ENCODE measurements at regions not wholly inside any gene's neighbourhood (a gene's known extent, or its start where the extent isn't known, plus 50 kb on each side); places are given as distances from the start of the nearest gene placed in this dataset.

DNA sequence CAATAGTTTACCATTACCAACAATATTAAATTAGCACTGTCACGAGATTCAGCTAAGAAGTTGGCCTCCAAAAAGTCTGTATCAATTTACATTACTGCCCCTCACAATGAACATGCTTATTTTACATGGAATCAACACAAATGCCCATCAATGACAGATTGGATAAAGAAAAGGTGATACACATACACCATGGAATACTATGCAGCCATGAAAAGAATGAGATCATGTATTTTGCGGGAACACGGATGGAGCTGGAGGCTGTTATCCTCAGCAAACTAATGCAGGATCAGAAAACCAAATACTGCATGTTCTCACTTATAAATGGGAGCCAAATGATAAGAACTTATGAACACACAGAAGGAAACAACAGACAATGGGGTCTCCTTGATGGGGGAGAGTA lies 211.8 kb upstream of the RREB1 start:
- DNase-seq, result no peak

GRCh38 chr6:6897140-6897539 lies 210.6 kb upstream of the RREB1 start:
- DNase-seq, result no peak

GRCh38 chr6:6900569-6901204 lies 207.1 kb upstream of the RREB1 start:
- no peak for DNase-seq

GRCh38 chr6:6901205-6901719 lies 206.5 kb upstream of the RREB1 start:
- DNase-seq, result no peak

GRCh38 chr6:6901945-6902344 lies 205.8 kb upstream of the RREB1 start:
- DNase-seq, result no peak

- DNase-seq, result no peak
Measured at GRCh38 chr6:6905961-6906518, 201.7 kb upstream of the RREB1 start.

DNA sequence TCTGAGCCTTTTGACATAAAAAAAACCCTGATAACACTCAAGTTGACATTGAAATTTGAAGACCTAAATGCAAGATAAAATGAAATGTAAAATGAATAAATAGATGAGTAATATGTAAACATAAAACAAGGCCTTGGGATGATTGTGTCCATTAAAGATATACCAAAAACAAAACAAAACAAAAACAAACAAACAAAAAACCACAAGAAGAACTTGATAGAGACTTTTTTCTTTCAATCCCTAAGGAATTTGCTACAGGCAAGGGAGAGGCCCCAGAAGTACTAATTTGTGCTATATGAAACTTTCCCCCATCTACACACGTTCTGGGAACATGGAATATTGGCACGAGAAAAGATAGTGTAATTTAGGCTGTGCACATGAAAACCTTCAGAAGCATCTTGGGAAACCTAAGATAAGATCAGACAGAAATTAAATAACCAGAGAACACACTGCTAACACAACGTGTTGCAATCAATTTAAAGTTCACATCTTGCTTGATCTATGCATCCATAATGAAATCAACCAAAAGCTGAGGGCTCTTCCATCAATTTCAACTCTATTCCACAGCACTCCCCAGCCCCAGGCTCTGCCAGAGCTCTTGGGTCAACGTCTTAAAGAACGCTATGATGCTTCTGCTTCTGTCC lies 201.1 kb upstream of the RREB1 start:
- no peak for DNase-seq

DNA sequence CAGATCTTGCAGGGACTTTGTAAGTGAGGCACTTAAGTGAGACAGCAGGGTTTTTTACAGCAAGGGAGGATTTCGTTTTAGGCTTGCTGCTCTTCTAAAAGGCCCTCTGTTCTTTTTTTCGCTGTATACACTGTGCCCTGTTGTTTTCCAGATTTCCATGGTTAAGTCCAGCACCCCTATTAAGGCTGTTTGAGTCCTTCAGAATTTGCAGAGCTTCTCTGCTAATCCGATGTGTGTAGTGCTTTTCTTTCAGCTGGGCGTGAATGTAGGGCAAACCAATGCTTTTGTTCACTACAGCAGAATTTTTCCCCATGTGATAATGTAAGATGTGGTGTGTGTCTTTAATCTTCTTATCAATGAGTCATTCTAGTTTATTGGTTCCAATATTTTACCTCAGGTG lies 200.5 kb upstream of the RREB1 start:
- DNase-seq, result no peak

- no peak for DNase-seq
Measured at GRCh38 chr6:6908121-6908520, 199.6 kb upstream of the RREB1 start.

DNA sequence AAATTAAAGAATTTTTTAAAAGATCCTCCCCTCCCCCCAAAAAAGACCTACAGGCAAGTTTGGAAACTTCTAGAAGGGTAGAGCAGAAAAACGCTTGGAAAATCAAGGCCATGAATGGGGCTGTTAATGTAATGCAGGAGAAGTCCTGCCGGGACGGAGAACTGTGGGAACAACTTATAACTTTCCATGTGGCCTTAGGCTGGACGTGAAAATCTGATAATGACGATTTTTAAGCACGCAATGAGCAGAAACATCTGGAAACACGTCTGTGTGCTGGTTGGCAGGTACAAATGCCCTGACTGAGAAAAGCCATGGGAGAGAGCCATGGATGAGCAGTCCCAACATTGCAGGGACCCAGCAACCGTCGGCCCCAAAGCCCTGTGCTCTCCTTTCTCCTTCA lies 198.7 kb upstream of the RREB1 start:
- DNase-seq, result no peak

- no peak for DNase-seq
Measured at GRCh38 chr6:6910734-6911295, 196.9 kb upstream of the RREB1 start.

- DNase-seq, result no peak
Measured at GRCh38 chr6:6911391-6911790, 196.4 kb upstream of the RREB1 start.

DNA sequence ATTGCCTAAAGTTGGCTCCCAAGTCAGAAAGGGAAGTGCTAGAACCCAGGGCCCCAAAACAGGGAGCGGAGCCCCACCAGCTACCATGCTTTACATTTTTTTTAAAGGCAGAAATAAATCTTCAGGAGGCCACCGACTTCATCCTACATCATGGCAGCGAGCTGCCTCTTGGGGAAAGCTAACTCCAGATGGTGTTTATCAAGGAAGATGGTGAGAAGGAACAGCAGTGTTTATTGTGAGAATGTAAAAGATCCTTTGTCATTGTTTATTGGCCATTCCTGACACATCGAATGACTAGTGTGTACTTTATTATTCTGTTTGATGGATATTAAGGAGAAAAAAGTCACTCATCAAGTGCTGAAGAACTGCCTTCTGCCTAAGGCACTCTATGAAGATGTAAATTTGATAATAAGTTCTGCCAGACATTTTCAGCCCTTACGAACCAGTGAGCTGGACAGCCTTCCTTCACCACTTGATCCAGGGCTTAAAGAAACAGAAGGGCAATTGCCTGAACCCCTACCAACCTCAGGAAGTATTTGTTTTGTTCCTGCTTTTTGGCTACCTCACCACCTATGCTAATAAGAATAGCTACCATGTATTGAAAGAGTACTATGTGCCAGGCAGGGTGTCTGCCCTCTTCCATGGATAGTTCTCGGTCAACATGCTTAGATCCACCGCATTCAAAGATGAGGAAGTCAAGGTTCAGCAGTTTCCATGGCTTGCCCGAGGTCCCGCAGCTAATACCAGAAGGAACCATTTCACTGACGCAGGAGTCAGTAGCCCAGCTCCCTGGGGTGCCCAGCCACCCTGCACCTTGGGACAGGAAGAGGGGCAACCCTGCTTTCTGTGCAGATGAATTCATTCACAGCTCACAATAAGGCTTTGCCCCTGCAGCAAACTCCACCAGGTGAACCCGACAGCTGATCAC lies 194.7 kb upstream of the RREB1 start:
- no peak for DNase-seq

DNA sequence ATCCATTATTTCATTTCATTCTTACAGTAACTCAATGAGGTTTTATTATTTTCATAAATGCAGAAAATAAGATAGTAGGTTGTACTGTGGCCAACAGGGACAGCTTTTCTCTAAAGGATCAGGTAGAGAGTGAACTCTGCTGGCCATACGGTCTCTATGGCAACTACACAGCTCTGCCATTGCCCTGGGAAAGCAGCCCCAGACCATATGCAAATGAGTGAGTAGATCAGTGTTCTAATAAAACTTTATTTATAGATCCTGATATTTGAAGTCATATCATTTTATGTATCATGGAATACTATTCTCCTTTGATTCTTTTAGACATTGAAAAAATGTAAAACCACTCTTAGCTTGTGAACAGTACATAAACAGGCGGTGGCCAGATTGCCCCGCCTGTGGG lies 192.5 kb upstream of the RREB1 start:
- DNase-seq, result no peak

DNA sequence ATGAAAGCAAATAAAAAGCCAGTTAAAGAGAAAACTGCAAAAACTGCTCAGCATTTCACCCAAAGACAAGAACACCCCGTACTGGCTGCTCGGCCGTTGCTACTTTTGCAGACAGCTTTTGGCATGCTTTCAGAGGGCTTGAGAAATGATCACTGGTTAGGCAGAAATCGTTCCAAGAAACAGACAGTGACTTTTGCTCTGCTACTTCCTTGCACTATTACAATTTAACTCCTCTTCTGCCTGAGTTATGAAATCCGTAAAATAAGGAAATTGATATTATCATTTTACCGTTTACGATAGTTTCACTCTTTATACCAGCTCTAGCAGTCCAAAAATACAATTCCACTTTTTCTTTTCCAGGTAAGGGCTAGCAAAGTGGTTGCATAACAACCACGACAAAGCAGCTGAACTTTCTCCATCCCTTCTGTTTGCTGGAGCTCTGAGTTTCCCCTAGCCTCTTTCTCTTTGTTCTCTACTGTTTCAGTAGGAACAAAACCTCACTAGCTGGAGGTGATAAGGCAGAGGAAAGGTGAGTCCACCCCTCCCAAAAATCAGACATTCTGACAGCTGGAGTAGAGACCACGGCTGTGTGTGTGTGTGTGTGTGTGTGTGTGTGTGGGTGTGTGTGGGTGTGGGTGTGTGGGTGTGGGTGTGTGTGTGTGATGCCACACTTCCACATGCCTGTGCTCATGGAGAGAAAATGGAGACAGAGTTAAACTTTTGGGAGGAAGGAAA lies 191.8 kb upstream of the RREB1 start:
- DNase-seq, result peak; percentile 76

- DNase-seq, result no peak
Measured at GRCh38 chr6:6916598-6916997, 191.2 kb upstream of the RREB1 start.

DNA sequence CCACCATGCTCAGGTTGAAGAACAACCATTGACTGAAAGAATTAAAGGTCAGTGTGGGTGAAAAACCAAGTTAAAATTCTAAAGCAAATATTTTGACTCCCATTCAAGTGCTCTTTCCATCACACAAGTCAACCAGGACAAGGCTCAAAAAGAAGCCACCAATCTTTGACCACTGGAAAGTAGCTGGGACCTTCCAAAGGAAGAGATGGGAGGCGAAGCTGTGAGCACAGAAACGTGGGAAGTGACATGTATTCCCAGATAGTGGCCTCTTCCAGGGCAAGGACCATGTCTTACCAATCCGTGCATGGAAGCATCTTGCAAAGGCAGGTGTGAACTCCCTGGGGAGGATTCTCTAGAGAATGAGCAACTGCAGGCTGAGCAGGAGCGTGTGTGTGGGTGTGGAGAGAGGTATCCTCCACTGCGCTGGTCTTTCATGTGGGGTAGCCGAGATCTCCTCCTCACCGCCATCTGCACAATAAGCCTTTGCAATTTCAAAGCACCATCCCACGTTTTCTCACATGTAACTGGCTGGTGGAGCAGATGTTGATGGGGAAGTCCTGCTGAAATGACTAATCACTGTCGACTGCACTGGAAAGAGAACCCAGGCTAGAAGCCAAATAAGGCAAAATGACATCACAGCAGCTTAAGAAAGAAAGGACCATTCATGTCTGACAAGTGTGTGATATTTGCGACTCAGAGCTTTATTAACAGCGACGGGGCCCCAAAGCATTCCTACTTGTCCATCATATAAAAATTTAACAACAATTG lies 189.4 kb upstream of the RREB1 start:
- DNase-seq, result no peak

DNA sequence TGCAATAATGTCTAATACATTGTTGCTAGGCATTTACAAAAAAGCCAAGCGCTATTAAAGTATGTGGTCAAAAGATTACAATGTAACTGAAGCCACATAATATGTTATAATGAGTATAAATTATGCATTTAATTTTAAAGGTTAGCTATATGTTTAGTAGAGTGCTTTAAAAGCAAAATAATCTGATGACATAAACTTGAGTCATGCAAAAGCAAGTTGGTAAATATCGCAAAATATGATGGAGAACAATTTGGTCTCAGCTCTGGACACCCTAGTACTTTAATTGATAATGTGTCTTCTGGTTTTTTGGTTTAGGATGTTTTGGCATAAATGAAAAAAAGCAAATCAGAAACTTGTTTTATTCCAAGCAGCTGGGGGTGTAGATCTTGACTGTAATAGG lies 188.6 kb upstream of the RREB1 start:
- DNase-seq, result no peak

DNA sequence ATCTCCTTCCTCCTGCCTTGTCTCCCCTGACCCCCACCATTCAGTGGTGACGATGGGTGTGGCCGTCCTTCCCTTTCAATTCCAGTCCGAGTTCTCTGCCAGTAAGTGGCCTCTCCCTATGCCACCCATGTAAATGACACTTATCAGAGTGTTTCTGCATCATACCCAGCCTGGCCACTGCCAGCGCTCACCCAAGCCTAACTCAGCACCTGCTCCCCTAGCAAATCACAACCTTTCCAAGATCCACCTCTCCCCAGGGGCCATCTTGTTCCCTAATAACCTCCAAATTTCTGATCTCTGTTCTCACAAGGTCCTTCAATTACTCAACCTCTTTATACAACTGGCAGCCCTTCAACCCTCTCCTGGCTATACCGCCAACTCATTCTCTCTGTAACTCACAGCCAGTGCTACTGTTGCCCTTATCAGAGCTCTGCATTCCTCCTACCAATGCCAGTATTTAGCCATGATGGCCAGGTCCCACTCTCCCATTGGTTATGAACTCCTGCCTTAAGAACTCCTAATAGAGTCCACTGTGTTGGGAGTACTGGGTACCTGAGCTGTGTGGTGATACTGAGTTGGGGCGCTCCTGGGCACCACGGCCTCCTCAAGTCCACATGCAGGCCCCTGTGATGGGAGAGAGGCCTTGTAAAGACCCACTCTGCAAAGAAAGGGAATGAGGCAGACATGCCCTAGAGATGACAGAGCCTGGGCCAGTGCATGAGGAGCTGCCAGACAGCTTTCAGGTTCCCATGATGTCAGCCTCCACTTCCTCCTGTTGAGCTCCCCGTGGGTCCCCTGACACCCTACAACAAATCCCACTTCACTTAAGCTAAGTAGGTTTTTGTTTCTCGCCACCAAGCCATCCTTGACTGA lies 187.4 kb upstream of the RREB1 start:
- DNase-seq, result no peak

DNA sequence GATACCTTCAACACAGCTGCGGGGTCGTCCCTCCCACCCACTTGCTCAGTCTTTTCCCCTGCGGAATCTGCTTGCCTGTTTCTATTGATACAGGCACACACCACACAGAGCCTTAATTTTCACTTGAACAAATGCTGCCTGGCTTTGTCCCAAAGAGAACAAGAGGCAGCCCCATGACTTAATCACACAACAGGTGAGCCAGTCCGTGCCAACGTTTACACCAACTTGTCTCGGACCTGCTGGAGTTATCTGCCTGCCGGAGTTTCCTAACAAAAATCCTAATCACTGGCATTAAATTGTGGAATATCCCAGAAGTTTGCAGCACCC lies 186.8 kb upstream of the RREB1 start:
- peak; percentile 34 for DNase-seq

DNA sequence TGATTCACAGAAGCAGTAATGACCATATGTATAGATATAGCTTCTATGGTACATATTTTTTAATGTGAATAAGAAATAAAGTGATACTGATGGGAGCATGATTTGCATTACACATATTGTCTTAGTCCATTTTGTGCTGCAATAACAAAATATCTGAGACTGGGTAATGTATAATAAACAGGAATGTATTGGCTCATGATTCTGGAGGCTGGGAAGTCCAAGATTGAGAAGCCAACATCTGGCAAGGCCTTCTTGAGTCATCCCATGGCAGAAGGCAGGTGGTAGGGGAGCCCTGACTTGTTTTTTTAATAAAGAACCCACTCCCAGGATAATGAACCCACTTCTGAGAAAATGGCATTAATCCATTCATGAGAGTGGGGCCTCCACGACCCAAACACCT lies 185.6 kb upstream of the RREB1 start:
- DNase-seq, result no peak

All from femur (tissue), 1 donor.